ENCODE measurements at regions not wholly inside any gene's neighbourhood (a gene's known extent, or its start where the extent isn't known, plus 50 kb on each side); places are given as distances from the start of the nearest gene placed in this dataset.

DNA sequence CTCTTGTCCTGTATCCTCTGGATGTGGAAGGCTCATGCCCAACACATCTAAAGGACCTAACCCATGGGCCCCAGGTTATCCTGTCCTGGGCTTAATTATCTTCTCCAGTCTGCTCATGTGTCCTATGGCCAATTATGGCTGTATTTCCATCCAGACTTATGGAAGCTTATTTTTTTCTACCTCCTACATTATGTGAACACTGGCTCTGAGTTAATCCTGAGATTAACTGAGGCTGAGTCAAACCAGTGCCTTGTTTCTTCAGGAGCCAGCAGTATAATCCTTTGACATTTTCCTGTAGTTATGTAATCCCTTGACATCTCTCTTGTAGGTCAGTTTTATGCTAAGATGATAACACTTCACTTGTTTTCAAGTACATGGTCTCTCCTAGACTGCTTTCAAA is 213.6 kb downstream of the PMAIP1 start:
- TF ChIP-seq POLR2AphosphoS5 (IDR thresholded peaks at IDR 0.05) = no peak
- TF ChIP-seq, protein P1, sequence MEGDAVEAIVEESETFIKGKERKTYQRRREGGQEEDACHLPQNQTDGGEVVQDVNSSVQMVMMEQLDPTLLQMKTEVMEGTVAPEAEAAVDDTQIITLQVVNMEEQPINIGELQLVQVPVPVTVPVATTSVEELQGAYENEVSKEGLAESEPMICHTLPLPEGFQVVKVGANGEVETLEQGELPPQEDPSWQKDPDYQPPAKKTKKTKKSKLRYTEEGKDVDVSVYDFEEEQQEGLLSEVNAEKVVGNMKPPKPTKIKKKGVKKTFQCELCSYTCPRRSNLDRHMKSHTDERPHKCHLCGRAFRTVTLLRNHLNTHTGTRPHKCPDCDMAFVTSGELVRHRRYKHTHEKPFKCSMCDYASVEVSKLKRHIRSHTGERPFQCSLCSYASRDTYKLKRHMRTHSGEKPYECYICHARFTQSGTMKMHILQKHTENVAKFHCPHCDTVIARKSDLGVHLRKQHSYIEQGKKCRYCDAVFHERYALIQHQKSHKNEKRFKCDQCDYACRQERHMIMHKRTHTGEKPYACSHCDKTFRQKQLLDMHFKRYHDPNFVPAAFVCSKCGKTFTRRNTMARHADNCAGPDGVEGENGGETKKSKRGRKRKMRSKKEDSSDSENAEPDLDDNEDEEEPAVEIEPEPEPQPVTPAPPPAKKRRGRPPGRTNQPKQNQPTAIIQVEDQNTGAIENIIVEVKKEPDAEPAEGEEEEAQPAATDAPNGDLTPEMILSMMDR (IDR thresholded peaks at IDR 0.05) = no peak

All from prostate gland (tissue), 2 donors.